Fibroblast of skin of left quadriceps (primary cell): ENCODE measurements at regions not wholly inside any gene's neighbourhood (a gene's known extent, or its start where the extent isn't known, plus 50 kb on each side); places are given as distances from the start of the nearest gene placed in this dataset.

Source experiments
- DNase-seq, 2 experiments: peaks; one replicate each; pipeline ENCODE4 v3.0.0-alpha.2; 2013; ENCODE audit warnings: low read depth in 2 of 2

- DNase-seq: no peak
Measured at GRCh38 chr4:11604821-11605220, 176.1 kb upstream of the HS3ST1 start.

- no peak for DNase-seq
Measured at GRCh38 chr4:11603591-11604194, 175.0 kb upstream of the HS3ST1 start.

GRCh38 chr4:11602606-11603340 lies 174.1 kb upstream of the HS3ST1 start:
- no peak for DNase-seq

- DNase-seq: no peak
Measured at GRCh38 chr4:11599064-11599463, 170.4 kb upstream of the HS3ST1 start.

GRCh38 chr4:11598591-11598990 lies 169.9 kb upstream of the HS3ST1 start:
- DNase-seq: no peak

GRCh38 chr4:11597506-11597905 lies 168.8 kb upstream of the HS3ST1 start:
- no peak for DNase-seq

GRCh38 chr4:11596989-11597388 lies 168.3 kb upstream of the HS3ST1 start:
- DNase-seq: no peak

GRCh38 chr4:11593576-11594116 lies 165.0 kb upstream of the HS3ST1 start:
- no peak for DNase-seq

- DNase-seq: no peak
Measured at GRCh38 chr4:11592276-11592675, 163.6 kb upstream of the HS3ST1 start.

GRCh38 chr4:11590132-11590531 lies 161.4 kb upstream of the HS3ST1 start:
- DNase-seq: no peak

- no peak for DNase-seq
Measured at GRCh38 chr4:11589676-11590075, 161.0 kb upstream of the HS3ST1 start.

GRCh38 chr4:11587797-11588196 lies 159.1 kb upstream of the HS3ST1 start:
- no peak for DNase-seq

- DNase-seq: no peak
Measured at GRCh38 chr4:11585506-11585905, 156.8 kb upstream of the HS3ST1 start.

GRCh38 chr4:11568511-11568910 lies 139.8 kb upstream of the HS3ST1 start:
- DNase-seq: no peak

GRCh38 chr4:11566444-11567022 lies 137.8 kb upstream of the HS3ST1 start:
- DNase-seq: no peak

GRCh38 chr4:11565899-11566298 lies 137.2 kb upstream of the HS3ST1 start:
- no peak for DNase-seq

GRCh38 chr4:11565213-11565612 lies 136.5 kb upstream of the HS3ST1 start:
- DNase-seq: no peak

- DNase-seq: no peak
Measured at GRCh38 chr4:11564021-11564420, 135.3 kb upstream of the HS3ST1 start.

GRCh38 chr4:11549525-11549924 lies 120.8 kb upstream of the HS3ST1 start:
- DNase-seq: no peak

GRCh38 chr4:11548597-11549082 lies 119.9 kb upstream of the HS3ST1 start:
- DNase-seq: no peak

GRCh38 chr4:11546391-11547175 lies 117.9 kb upstream of the HS3ST1 start:
- no peak for DNase-seq

GRCh38 chr4:11545651-11546050 lies 117.0 kb upstream of the HS3ST1 start:
- DNase-seq: no peak
